ENCODE measurements at regions not wholly inside any gene's neighbourhood (a gene's known extent, or its start where the extent isn't known, plus 50 kb on each side); places are given as distances from the start of the nearest gene placed in this dataset.

- peaks cover 61% of the 10 kb centered on the region for H3K27me3 Mint-ChIP-seq
- no peak overlapping the region for H3K27ac Mint-ChIP-seq (ENCODE audit: low read depth)
- DNase-seq (ENCODE audit: low spot score in 2 of 2), result no peak
- H3K9me3 Mint-ChIP-seq, result no peaks in the 10 kb centered on the region
- H3K4me1 Mint-ChIP-seq, result no peaks in the 10 kb centered on the region
- H3K36me3 Mint-ChIP-seq (ENCODE audit: insufficient read depth), result peaks cover 2% of the 10 kb centered on the region
- no peak for ATAC-seq (replicated peaks; ENCODE audit: extremely low read depth, poor library complexity, severe bottlenecking)
- H3K4me3 Mint-ChIP-seq, result no peak overlapping the region
These were observed 166.3 kb downstream of the BARHL2 start for GRCh38 chr1:90550626-90551406.

- Mint-ChIP-seq H3K9me3 (no peaks in the 10 kb centered on the region), H3K4me1 (no peaks in the 10 kb centered on the region), H3K4me3 (no peak overlapping the region), H3K27me3 (peaks cover 11% of the 10 kb centered on the region), H3K36me3 (ENCODE audit: insufficient read depth) (no peaks in the 10 kb centered on the region), H3K27ac (ENCODE audit: low read depth) (no peak overlapping the region)
- ATAC-seq (replicated peaks; ENCODE audit: extremely low read depth, poor library complexity, severe bottlenecking) (no peak), DNase-seq (ENCODE audit: low spot score in 2 of 2) (no peak)
These were observed 172.7 kb downstream of the BARHL2 start for GRCh38 chr1:90544356-90544755.

GRCh38 chr1:90537606-90538362 lies 179.3 kb downstream of the BARHL2 start:
- H3K4me1 Mint-ChIP-seq, result no peaks in the 10 kb centered on the region
- peaks cover 50% of the 10 kb centered on the region for H3K27me3 Mint-ChIP-seq
- no peaks in the 10 kb centered on the region for H3K36me3 Mint-ChIP-seq (ENCODE audit: insufficient read depth)
- no peak for ATAC-seq (replicated peaks; ENCODE audit: extremely low read depth, poor library complexity, severe bottlenecking)
- no peak for DNase-seq (ENCODE audit: low spot score in 2 of 2)
- H3K27ac Mint-ChIP-seq (ENCODE audit: low read depth), result no peak overlapping the region
- H3K4me3 Mint-ChIP-seq, result no peak overlapping the region
- H3K9me3 Mint-ChIP-seq, result no peaks in the 10 kb centered on the region

- no peaks in the 10 kb centered on the region for H3K4me1 Mint-ChIP-seq
- H3K27ac Mint-ChIP-seq (ENCODE audit: low read depth), result no peak overlapping the region
- no peak overlapping the region for H3K4me3 Mint-ChIP-seq
- DNase-seq (ENCODE audit: low spot score in 2 of 2) (no peak), ATAC-seq (replicated peaks; ENCODE audit: extremely low read depth, poor library complexity, severe bottlenecking) (no peak)
- H3K36me3 Mint-ChIP-seq (ENCODE audit: insufficient read depth), result no peaks in the 10 kb centered on the region
- H3K9me3 Mint-ChIP-seq, result no peaks in the 10 kb centered on the region
- H3K27me3 Mint-ChIP-seq, result peaks cover 58% of the 10 kb centered on the region
These were observed 182.3 kb downstream of the BARHL2 start for GRCh38 chr1:90534663-90535295.

GRCh38 chr1:90534116-90534515 lies 183.0 kb downstream of the BARHL2 start:
- Mint-ChIP-seq H3K4me3 (no peak overlapping the region), H3K36me3 (ENCODE audit: insufficient read depth) (no peaks in the 10 kb centered on the region), H3K27ac (ENCODE audit: low read depth) (no peak overlapping the region), H3K9me3 (no peaks in the 10 kb centered on the region), H3K4me1 (no peaks in the 10 kb centered on the region), H3K27me3 (peaks cover 58% of the 10 kb centered on the region)
- ATAC-seq (replicated peaks; ENCODE audit: extremely low read depth, poor library complexity, severe bottlenecking), result no peak
- no peak for DNase-seq (ENCODE audit: low spot score in 2 of 2)

GRCh38 chr1:90526954-90527353 lies 190.1 kb downstream of the BARHL2 start:
- no peak for ATAC-seq (replicated peaks; ENCODE audit: extremely low read depth, poor library complexity, severe bottlenecking)
- H3K4me1 Mint-ChIP-seq, result no peaks in the 10 kb centered on the region
- DNase-seq (ENCODE audit: low spot score in 2 of 2), result no peak
- H3K9me3 Mint-ChIP-seq, result peaks cover 6% of the 10 kb centered on the region
- no peaks in the 10 kb centered on the region for H3K36me3 Mint-ChIP-seq (ENCODE audit: insufficient read depth)
- no peak overlapping the region for H3K4me3 Mint-ChIP-seq
- H3K27ac Mint-ChIP-seq (ENCODE audit: low read depth), result no peak overlapping the region
- H3K27me3 Mint-ChIP-seq, result peaks cover 10% of the 10 kb centered on the region

GRCh38 chr1:90522432-90522831 lies 194.7 kb downstream of the BARHL2 start:
- no peak for DNase-seq (ENCODE audit: low spot score in 2 of 2)
- H3K9me3 Mint-ChIP-seq, result peaks cover 11% of the 10 kb centered on the region
- H3K4me1 Mint-ChIP-seq, result no peaks in the 10 kb centered on the region
- no peaks in the 10 kb centered on the region for H3K36me3 Mint-ChIP-seq (ENCODE audit: insufficient read depth)
- H3K27ac Mint-ChIP-seq (ENCODE audit: low read depth), result no peak overlapping the region
- no peak overlapping the region for H3K4me3 Mint-ChIP-seq
- peaks cover 10% of the 10 kb centered on the region for H3K27me3 Mint-ChIP-seq
- no peak for ATAC-seq (replicated peaks; ENCODE audit: extremely low read depth, poor library complexity, severe bottlenecking)

- no peak overlapping the region for H3K4me3 Mint-ChIP-seq
- no peaks in the 10 kb centered on the region for H3K4me1 Mint-ChIP-seq
- no peaks in the 10 kb centered on the region for H3K36me3 Mint-ChIP-seq (ENCODE audit: insufficient read depth)
- ATAC-seq (replicated peaks; ENCODE audit: extremely low read depth, poor library complexity, severe bottlenecking) (no peak), DNase-seq (ENCODE audit: low spot score in 2 of 2) (no peak)
- H3K27ac Mint-ChIP-seq (ENCODE audit: low read depth), result no peak overlapping the region
- peaks cover 14% of the 10 kb centered on the region for H3K9me3 Mint-ChIP-seq
- peaks cover 23% of the 10 kb centered on the region for H3K27me3 Mint-ChIP-seq
These were observed 203.1 kb downstream of the BARHL2 start for GRCh38 chr1:90513956-90514355.

- peaks cover 23% of the 10 kb centered on the region for H3K27me3 Mint-ChIP-seq
- H3K4me1 Mint-ChIP-seq, result no peaks in the 10 kb centered on the region
- H3K27ac Mint-ChIP-seq (ENCODE audit: low read depth), result no peak overlapping the region
- no peaks in the 10 kb centered on the region for H3K36me3 Mint-ChIP-seq (ENCODE audit: insufficient read depth)
- peaks cover 9% of the 10 kb centered on the region for H3K9me3 Mint-ChIP-seq
- no peak overlapping the region for H3K4me3 Mint-ChIP-seq
- ATAC-seq (replicated peaks; ENCODE audit: extremely low read depth, poor library complexity, severe bottlenecking), result no peak
- no peak for DNase-seq (ENCODE audit: low spot score in 2 of 2)
These were observed 204.7 kb downstream of the BARHL2 start for GRCh38 chr1:90512441-90512840.

GRCh38 chr1:90510143-90510542 lies 207.0 kb downstream of the BARHL2 start:
- DNase-seq (ENCODE audit: low spot score in 2 of 2) (no peak), ATAC-seq (replicated peaks; ENCODE audit: extremely low read depth, poor library complexity, severe bottlenecking) (no peak)
- Mint-ChIP-seq H3K4me3 (no peak overlapping the region), H3K4me1 (no peaks in the 10 kb centered on the region), H3K36me3 (ENCODE audit: insufficient read depth) (no peaks in the 10 kb centered on the region), H3K27ac (ENCODE audit: low read depth) (no peak overlapping the region), H3K27me3 (peaks cover 20% of the 10 kb centered on the region), H3K9me3 (peaks cover 5% of the 10 kb centered on the region)

- ATAC-seq (replicated peaks; ENCODE audit: extremely low read depth, poor library complexity, severe bottlenecking) (no peak), DNase-seq (ENCODE audit: low spot score in 2 of 2) (no peak)
- no peaks in the 10 kb centered on the region for H3K4me1 Mint-ChIP-seq
- H3K36me3 Mint-ChIP-seq (ENCODE audit: insufficient read depth), result no peaks in the 10 kb centered on the region
- no peak overlapping the region for H3K4me3 Mint-ChIP-seq
- peaks cover 5% of the 10 kb centered on the region for H3K9me3 Mint-ChIP-seq
- H3K27ac Mint-ChIP-seq (ENCODE audit: low read depth), result no peak overlapping the region
- H3K27me3 Mint-ChIP-seq, result peaks cover 13% of the 10 kb centered on the region
These were observed 207.7 kb downstream of the BARHL2 start for GRCh38 chr1:90509225-90510048.

All from central memory CD8-positive, alpha-beta T cell (primary cell).